NCI-H345 treated with DMSO at 0.1 percent for 48 hours (cell line): ENCODE measurements at regions not wholly inside any gene's neighbourhood (a gene's known extent, or its start where the extent isn't known, plus 50 kb on each side); places are given as distances from the start of the nearest gene placed in this dataset.

Experiments
- DNase-seq: peaks from one replicate; lab custom pipeline; 2025; ENCODE audit not compliant: unreplicated experiment; lab: John Stamatoyannopoulos, UW

GRCh38 chr4:108224611-108225053 lies 55.9 kb upstream of the LEF1 start:
- DNase-seq: no peak

GRCh38 chr4:108223313-108223712 lies 54.6 kb upstream of the LEF1 start:
- DNase-seq: no peak

- DNase-seq: no peak
These were observed 51.3 kb upstream of the LEF1 start for GRCh38 chr4:108219998-108220397.
